ENCODE measurements at regions not wholly inside any gene's neighbourhood (a gene's known extent, or its start where the extent isn't known, plus 50 kb on each side); places are given as distances from the start of the nearest gene placed in this dataset.
"Not testable (repeated sequence)": the region's sequence is repeated elsewhere in the genome, so short reads cannot be mapped to it uniquely, and the experiment has no call there.

- H3K27me3 ChIP-seq (ENCODE audit: control insufficient read depth in 2 of 2, insufficient read depth in 2 of 2, low read length in 2 of 2); H3K4me3 ChIP-seq (ENCODE audit: low read length in 2 of 2); H3K9me3 ChIP-seq (ENCODE audit: control insufficient read depth in 2 of 2, low read length in 2 of 2); H3K36me3 ChIP-seq (ENCODE audit: control insufficient read depth in 2 of 2, insufficient read depth in 2 of 2, low read length in 2 of 2); H3K9ac ChIP-seq (ENCODE audit: low read depth in 1 of 2, low read length in 2 of 2); H3K4me1 ChIP-seq (ENCODE audit: control insufficient read depth in 2 of 2, insufficient read depth in 2 of 2, low read length in 2 of 2); H3K27ac ChIP-seq (ENCODE audit: low read depth in 2 of 2, low read length in 2 of 2): not testable (repeated sequence)
Observed at GRCh38 chr10:33013331-33013730, 55.3 kb upstream of the ITGB1 start.

GRCh38 chr10:33012306-33012705 lies 54.3 kb upstream of the ITGB1 start:
- H3K9ac ChIP-seq (ENCODE audit: low read depth in 1 of 2, low read length in 2 of 2), result no peak overlapping the region
- no peak overlapping the region for H3K27ac ChIP-seq (ENCODE audit: low read depth in 2 of 2, low read length in 2 of 2)
- H3K36me3 ChIP-seq (ENCODE audit: control insufficient read depth in 2 of 2, insufficient read depth in 2 of 2, low read length in 2 of 2), result no peaks in the 10 kb centered on the region
- no peak overlapping the region for H3K4me3 ChIP-seq (ENCODE audit: low read length in 2 of 2)
- H3K4me1 ChIP-seq (ENCODE audit: control insufficient read depth in 2 of 2, insufficient read depth in 2 of 2, low read length in 2 of 2), result peaks cover 6 to 9% of the 10 kb centered on the region in 2 donors
- H3K27me3 ChIP-seq (ENCODE audit: control insufficient read depth in 2 of 2, insufficient read depth in 2 of 2, low read length in 2 of 2), result no peaks in the 10 kb centered on the region
- H3K9me3 ChIP-seq (ENCODE audit: control insufficient read depth in 2 of 2, low read length in 2 of 2), result no peaks in the 10 kb centered on the region

- Histone ChIP-seq H3K27ac (ENCODE audit: low read depth in 2 of 2, low read length in 2 of 2) (no peak overlapping the region), H3K4me3 (ENCODE audit: low read length in 2 of 2) (peak overlapping the region; percentile 9 to 26)
Observed at GRCh38 chr10:33010132-33011037, 52.4 kb upstream of the ITGB1 start.

GRCh38 chr10:33009244-33010131 lies 51.5 kb upstream of the ITGB1 start:
- Histone ChIP-seq H3K4me1 (ENCODE audit: control insufficient read depth in 2 of 2, insufficient read depth in 2 of 2, low read length in 2 of 2) (peaks cover 10 to 15% of the 10 kb centered on the region in 2 donors), H3K36me3 (ENCODE audit: control insufficient read depth in 2 of 2, insufficient read depth in 2 of 2, low read length in 2 of 2) (no peaks in the 10 kb centered on the region), H3K9ac (ENCODE audit: low read depth in 1 of 2, low read length in 2 of 2) (no peak overlapping the region), H3K27me3 (ENCODE audit: control insufficient read depth in 2 of 2, insufficient read depth in 2 of 2, low read length in 2 of 2) (no peaks in the 10 kb centered on the region), H3K4me3 (ENCODE audit: low read length in 2 of 2) (peak overlapping the region in 1 of 2 donors; percentile 26), H3K27ac (ENCODE audit: low read depth in 2 of 2, low read length in 2 of 2) (no peak overlapping the region), H3K9me3 (ENCODE audit: control insufficient read depth in 2 of 2, low read length in 2 of 2) (no peaks in the 10 kb centered on the region)

More at GRCh38 chr10:33010132-33011037, 52.4 kb upstream of the ITGB1 start:
- no peaks in the 10 kb centered on the region for H3K27me3 ChIP-seq (ENCODE audit: control insufficient read depth in 2 of 2, insufficient read depth in 2 of 2, low read length in 2 of 2)
- no peaks in the 10 kb centered on the region for H3K9me3 ChIP-seq (ENCODE audit: control insufficient read depth in 2 of 2, low read length in 2 of 2)
- no peaks in the 10 kb centered on the region for H3K36me3 ChIP-seq (ENCODE audit: control insufficient read depth in 2 of 2, insufficient read depth in 2 of 2, low read length in 2 of 2)
- peaks cover 10 to 12% of the 10 kb centered on the region in 2 donors for H3K4me1 ChIP-seq (ENCODE audit: control insufficient read depth in 2 of 2, insufficient read depth in 2 of 2, low read length in 2 of 2)
- H3K9ac ChIP-seq (ENCODE audit: low read depth in 1 of 2, low read length in 2 of 2), result peak overlapping the region; percentile 16 to 41

GRCh38 chr10:33008499-33009243 lies 50.6 kb upstream of the ITGB1 start:
- Histone ChIP-seq H3K27me3 (ENCODE audit: control insufficient read depth in 2 of 2, insufficient read depth in 2 of 2, low read length in 2 of 2) (no peaks in the 10 kb centered on the region), H3K4me3 (ENCODE audit: low read length in 2 of 2) (peak overlapping the region; percentile 20 to 59), H3K9me3 (ENCODE audit: control insufficient read depth in 2 of 2, low read length in 2 of 2) (no peaks in the 10 kb centered on the region), H3K9ac (ENCODE audit: low read depth in 1 of 2, low read length in 2 of 2) (peak overlapping the region in 1 of 2 donors; percentile 41), H3K36me3 (ENCODE audit: control insufficient read depth in 2 of 2, insufficient read depth in 2 of 2, low read length in 2 of 2) (no peaks in the 10 kb centered on the region), H3K4me1 (ENCODE audit: control insufficient read depth in 2 of 2, insufficient read depth in 2 of 2, low read length in 2 of 2) (peaks cover 10 to 15% of the 10 kb centered on the region in 2 donors), H3K27ac (ENCODE audit: low read depth in 2 of 2, low read length in 2 of 2) (no peak overlapping the region)

GRCh38 chr10:33007731-33008381 lies 49.8 kb upstream of the ITGB1 start:
- not testable (repeated sequence) for H3K4me3 ChIP-seq (ENCODE audit: low read length in 2 of 2); H3K27me3 ChIP-seq (ENCODE audit: control insufficient read depth in 2 of 2, insufficient read depth in 2 of 2, low read length in 2 of 2); H3K9me3 ChIP-seq (ENCODE audit: control insufficient read depth in 2 of 2, low read length in 2 of 2); H3K9ac ChIP-seq (ENCODE audit: low read depth in 1 of 2, low read length in 2 of 2); H3K27ac ChIP-seq (ENCODE audit: low read depth in 2 of 2, low read length in 2 of 2); H3K36me3 ChIP-seq (ENCODE audit: control insufficient read depth in 2 of 2, insufficient read depth in 2 of 2, low read length in 2 of 2)
- H3K4me1 ChIP-seq (ENCODE audit: control insufficient read depth in 2 of 2, insufficient read depth in 2 of 2, low read length in 2 of 2), result peaks cover 10 to 15% of the 10 kb centered on the region in 2 donors

Measured in mucosa of rectum (tissue), 2 donors.